ENCODE measurements at regions not wholly inside any gene's neighbourhood (a gene's known extent, or its start where the extent isn't known, plus 50 kb on each side); places are given as distances from the start of the nearest gene placed in this dataset.
"Not testable (repeated sequence)": the region's sequence is repeated elsewhere in the genome, so short reads cannot be mapped to it uniquely, and the experiment has no call there.

DNA sequence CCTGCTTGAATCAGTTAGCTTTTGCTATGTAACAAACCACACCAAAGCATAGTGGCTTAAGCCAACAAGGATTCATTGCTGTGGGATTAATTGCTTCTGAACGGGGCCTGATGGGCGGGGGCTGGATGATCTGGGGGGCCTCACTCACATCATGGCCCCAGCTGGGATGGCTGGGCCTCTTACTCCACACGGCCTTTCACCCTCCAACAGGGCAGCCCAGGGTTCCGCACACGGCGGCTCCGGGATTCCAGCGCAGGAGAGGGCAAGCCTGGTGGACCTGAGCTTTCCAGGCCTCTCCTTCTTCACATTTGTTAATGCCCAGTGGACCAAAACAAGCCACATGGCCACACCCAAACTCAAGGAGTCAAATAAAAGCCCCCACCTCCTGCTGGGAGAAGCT lies 86.3 kb upstream of the PHLPP1 start:
- no peak for DNase-seq (ENCODE audit: low read depth in 2 of 3, low spot score in 1 of 3)

DNA sequence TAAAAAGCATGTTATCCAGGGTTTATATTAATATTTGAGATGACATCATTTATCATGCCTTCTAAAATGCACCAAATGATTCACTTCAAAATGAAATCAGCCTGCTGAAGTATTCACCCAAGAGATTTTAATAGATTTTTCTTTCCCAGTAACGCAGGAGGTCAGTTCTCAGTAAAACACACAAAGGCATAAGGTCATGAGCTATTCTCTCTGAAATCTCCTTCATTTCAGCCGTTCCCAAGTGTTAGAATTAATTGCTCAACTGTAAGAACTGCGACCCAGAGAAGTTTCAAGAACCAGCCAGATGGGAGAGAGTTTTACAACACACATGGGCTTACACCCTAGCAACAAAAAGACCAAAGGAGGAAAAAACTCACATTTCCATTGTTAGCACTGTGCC lies 84.2 kb upstream of the PHLPP1 start:
- DNase-seq (ENCODE audit: low read depth in 2 of 3, low spot score in 1 of 3), result no peak

GRCh38 chr18:62632788-62633455 lies 82.4 kb upstream of the PHLPP1 start:
- no peak for DNase-seq (ENCODE audit: low read depth in 2 of 3, low spot score in 1 of 3)

GRCh38 chr18:62634458-62634857 lies 80.9 kb upstream of the PHLPP1 start:
- DNase-seq (ENCODE audit: low read depth in 2 of 3, low spot score in 1 of 3), result no peak

DNA sequence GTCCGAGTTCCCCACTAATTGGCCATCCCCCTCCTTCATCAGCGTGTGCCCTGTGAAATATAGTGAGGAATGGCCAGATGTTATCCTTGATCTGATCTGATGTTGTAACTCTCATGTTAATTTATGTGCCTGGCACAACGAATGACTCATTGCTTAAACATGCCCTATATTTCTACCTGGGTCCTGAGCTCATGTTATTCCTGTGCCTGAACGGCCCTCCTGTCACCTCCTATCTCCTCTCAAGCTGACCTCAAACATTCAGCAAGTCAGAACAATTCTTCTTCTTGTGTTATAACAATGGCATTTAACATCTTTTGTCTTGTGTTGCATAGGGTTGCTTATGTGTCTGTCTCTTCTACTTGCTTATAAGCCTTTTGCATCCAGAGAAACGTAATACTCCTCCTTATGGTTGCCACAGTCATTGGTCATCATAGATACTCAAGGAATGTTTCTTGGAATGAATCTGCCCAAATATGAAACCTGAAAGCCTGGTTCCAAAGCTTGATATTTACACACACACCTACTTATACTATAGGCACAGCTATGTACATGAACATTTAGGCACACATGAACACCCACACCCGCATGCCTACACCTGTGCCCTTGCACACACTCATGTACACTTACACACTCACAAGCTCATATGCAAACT lies 80.2 kb upstream of the PHLPP1 start:
- no peak for DNase-seq (ENCODE audit: low read depth in 2 of 3, low spot score in 1 of 3)

- DNase-seq (ENCODE audit: low read depth in 2 of 3, low spot score in 1 of 3), result no peak
Observed at GRCh38 chr18:62637403-62637802, 77.9 kb upstream of the PHLPP1 start.

DNA sequence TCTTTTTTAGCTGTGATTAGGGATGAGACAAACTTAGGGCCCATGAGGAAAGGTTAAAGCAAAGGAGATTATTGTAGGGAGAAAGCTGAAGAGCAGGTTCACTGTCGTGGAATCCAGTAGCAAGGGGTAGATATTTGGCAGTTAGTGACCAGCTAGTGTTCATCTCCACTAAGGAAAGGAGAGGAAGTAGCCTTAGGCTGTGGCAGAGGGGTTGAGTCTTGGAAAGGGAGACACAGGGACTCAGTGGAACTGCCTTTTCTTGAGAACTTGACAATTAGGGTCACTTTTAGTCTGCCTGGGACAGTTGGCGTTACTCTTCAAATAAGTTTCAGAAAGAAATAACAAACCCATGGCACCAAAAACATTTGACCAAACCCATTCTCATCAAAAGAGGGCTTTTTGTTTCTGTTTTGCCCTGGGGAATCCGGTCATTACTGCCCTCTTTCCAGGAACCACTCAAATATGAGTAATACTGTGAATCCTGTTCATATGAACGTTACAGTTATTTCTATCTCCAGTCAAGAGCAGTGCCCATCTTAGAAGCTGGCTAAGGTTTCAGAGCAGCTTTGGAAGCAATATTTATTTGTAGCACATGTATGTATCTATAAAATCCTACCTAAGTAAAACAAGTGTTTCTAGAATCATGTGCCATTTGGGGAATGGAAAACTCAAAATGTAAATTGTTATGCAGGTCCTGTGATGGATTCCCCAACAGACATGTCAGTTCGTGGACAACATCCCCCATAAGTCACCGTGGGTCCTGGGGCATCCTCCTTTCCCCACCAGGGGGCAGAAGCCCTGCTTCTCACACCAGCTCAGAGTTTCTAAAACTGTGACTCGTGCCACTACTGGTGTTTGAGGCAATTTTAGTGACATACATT lies 77.3 kb upstream of the PHLPP1 start:
- DNase-seq (ENCODE audit: low read depth in 2 of 3, low spot score in 1 of 3), result peak; percentile 39 to 55 (median 42)

GRCh38 chr18:62643181-62643580 lies 72.2 kb upstream of the PHLPP1 start:
- DNase-seq (ENCODE audit: low read depth in 2 of 3, low spot score in 1 of 3), result no peak

GRCh38 chr18:62644773-62645172 lies 70.6 kb upstream of the PHLPP1 start:
- no peak for DNase-seq (ENCODE audit: low read depth in 2 of 3, low spot score in 1 of 3)

GRCh38 chr18:62647179-62647578 lies 68.2 kb upstream of the PHLPP1 start:
- no peak for DNase-seq (ENCODE audit: low read depth in 2 of 3, low spot score in 1 of 3)

- no peak for DNase-seq (ENCODE audit: low read depth in 2 of 3, low spot score in 1 of 3)
Observed at GRCh38 chr18:62648045-62648678, 67.2 kb upstream of the PHLPP1 start.

DNA sequence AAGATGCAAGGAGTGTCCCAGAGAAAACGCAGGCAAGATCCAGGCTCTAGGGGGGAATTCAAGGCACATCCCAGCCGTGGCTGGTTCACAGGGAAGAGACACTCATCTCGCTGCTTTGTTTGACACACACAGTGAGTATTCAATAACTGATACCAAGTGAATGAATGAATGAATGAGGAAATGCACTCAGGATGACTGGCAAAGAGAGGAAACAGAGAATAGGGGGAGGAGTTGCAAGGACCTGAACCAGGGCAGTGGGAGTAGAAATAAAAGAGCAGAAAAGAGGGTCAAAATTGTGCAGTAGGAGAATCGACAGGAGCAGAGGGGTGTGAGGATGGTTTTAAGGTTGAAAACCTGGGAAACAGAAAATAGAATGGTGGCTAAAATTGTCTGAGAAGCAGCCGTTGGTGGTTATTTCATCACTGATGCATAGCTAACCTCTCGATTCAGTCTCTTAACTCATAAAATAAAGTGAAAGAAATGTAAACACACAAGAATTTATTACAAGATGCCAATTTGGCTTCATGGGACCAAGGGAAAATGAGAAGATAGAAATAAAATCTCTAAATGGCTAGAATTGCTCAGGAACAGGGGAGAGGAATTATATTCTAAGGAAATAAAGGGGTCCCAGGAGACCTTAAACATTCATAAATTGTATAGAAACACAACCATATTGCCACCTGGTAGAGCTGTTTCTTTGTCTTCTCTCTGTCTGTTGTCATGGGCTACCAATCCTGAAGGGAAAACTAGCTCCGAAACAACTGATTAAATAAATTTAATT lies 63.9 kb upstream of the PHLPP1 start:
- DNase-seq (ENCODE audit: low read depth in 2 of 3, low spot score in 1 of 3), result no peak

- not testable (repeated sequence) for DNase-seq (ENCODE audit: low read depth in 2 of 3, low spot score in 1 of 3)
Observed at GRCh38 chr18:62652057-62652629, 63.2 kb upstream of the PHLPP1 start.

DNA sequence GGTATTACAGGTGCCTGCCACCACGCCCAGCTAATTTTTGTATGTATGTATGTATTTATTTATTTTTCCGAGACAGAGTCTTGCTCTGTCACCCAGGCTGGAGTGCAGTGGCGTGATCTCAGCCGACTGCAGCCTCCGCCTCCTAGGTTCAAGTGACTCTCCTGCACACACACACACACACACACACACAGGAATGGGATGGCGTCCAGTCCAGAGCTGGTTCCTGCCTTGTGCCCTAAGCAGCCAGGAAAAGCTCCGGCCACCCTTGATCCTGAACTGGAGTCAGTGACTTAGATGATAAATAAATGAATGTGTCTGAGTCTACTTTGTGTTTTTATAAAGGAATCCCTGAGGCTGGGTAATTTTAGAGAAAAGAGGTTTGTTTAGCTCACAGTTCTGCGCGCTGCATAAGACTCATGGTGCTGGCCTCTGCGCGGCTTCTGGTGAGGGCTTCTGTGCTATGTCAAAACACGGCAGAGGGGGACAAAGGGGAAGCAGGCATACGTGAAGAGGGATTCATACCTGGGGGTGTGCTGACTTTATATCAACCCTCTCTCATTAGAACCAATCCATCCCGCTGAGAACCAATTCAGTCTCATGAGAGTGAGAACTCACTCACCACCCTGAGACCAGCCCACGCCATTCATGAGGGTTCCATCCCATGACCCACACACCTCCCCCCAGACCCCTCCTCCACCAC lies 59.7 kb upstream of the PHLPP1 start:
- DNase-seq (ENCODE audit: low read depth in 2 of 3, low spot score in 1 of 3), result no peak

GRCh38 chr18:62658028-62658427 lies 57.3 kb upstream of the PHLPP1 start:
- DNase-seq (ENCODE audit: low read depth in 2 of 3, low spot score in 1 of 3), result no peak

- no peak for DNase-seq (ENCODE audit: low read depth in 2 of 3, low spot score in 1 of 3)
Observed at GRCh38 chr18:62659698-62660097, 55.6 kb upstream of the PHLPP1 start.

GRCh38 chr18:62660691-62661090 lies 54.6 kb upstream of the PHLPP1 start:
- no peak for DNase-seq (ENCODE audit: low read depth in 2 of 3, low spot score in 1 of 3)

GRCh38 chr18:62663731-62664336 lies 51.5 kb upstream of the PHLPP1 start:
- DNase-seq (ENCODE audit: low read depth in 2 of 3, low spot score in 1 of 3), result no peak

DNA sequence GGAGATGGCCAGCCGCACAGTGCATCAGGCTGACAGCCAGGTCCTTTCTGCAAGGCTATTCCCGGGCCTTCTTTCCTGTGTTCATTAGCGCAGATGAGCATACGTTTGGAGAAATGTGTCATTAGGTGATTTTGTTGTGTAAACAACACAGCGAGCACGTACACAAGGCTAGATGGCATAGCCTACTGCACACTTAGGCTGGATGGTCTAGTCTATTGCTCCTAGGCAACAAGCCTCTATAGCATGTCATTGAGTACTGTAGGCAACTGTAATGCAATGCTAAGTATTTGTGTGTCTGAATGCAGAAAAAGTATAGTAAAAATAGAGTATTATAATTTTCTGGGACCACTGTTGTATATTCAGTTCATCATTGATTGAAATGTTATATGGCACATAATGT lies 50.9 kb upstream of the PHLPP1 start:
- no peak for DNase-seq (ENCODE audit: low read depth in 2 of 3, low spot score in 1 of 3)

Measured in stimulated activated CD4-positive, alpha-beta T cell treated with anti-CD3 and anti-CD28 coated beads, Interleukin-12 subunit alpha, Interleukin-12 subunit beta, amount 100 ng/mL, for 48 hours (primary cell).